ENCODE measurements at regions not wholly inside any gene's neighbourhood (a gene's known extent, or its start where the extent isn't known, plus 50 kb on each side); places are given as distances from the start of the nearest gene placed in this dataset.
A peak's percentile ranks its signal among the peaks of the same experiment; 100 is the strongest.

DNA sequence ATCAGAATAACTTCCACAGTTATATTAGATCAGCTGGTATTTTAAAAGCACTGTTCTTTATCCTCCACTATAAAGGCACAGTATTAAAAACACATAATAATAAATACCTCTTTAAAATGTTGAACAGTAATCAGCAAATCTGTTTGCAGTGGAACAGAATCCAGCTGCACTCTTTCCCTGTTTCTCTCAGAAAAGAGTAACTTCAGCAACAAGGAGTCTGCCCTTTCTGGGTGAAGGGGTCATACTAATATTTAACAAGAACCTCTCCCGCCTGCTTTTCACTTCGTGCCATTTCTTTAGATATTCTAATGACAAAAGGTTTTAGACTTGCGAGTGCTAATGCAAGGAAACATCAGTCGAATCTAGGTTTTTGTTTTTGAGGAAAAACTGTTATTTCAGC is 194.2 kb upstream of the FMN2 start:
- intact Hi-C loops (cut with micrococcal nuclease; ENCODE audit: unreplicated experiment) = loop anchor here (5.0 kb wide), 2 partner anchors 1645 to 1660 kb away; no protein-coding TSS in a partner anchor
- no peak for TF ChIP-seq EZH2phosphoT487 (IDR thresholded peaks at IDR 0.05; ENCODE audit: borderline replicate concordance, low read depth, low read length)
- TF ChIP-seq, protein P1, sequence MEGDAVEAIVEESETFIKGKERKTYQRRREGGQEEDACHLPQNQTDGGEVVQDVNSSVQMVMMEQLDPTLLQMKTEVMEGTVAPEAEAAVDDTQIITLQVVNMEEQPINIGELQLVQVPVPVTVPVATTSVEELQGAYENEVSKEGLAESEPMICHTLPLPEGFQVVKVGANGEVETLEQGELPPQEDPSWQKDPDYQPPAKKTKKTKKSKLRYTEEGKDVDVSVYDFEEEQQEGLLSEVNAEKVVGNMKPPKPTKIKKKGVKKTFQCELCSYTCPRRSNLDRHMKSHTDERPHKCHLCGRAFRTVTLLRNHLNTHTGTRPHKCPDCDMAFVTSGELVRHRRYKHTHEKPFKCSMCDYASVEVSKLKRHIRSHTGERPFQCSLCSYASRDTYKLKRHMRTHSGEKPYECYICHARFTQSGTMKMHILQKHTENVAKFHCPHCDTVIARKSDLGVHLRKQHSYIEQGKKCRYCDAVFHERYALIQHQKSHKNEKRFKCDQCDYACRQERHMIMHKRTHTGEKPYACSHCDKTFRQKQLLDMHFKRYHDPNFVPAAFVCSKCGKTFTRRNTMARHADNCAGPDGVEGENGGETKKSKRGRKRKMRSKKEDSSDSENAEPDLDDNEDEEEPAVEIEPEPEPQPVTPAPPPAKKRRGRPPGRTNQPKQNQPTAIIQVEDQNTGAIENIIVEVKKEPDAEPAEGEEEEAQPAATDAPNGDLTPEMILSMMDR (conservative IDR thresholded peaks at IDR 0.05; ENCODE audit: low read length) = no peak
- ChIA-PET POLR2A (interaction anchor here (0.6 kb wide), 1 partner anchor 432 kb away, joined by 3 read pairs; no protein-coding TSS in a partner anchor), CTCF (ENCODE audit: unreplicated experiment) (interaction anchor here (0.7 kb wide), 1 partner anchor 98 kb away, joined by 3 read pairs; no protein-coding TSS in a partner anchor)
- Histone ChIP-seq H3K9me2 (ENCODE audit: insufficient read depth, low read length) (no peaks in the 10 kb centered on the region), H3K36me3 (ENCODE audit: insufficient read depth, low read length) (no peaks in the 10 kb centered on the region), H3K79me2 (ENCODE audit: insufficient read depth, low read depth, low read length) (no peaks in the 10 kb centered on the region), H3K4me2 (ENCODE audit: low read length) (no peak overlapping the region), H3K27ac (ENCODE audit: low read depth, low read length, poor library complexity, severe bottlenecking) (no peak overlapping the region), H3K4me3 (ENCODE audit: low read depth, low read length, poor library complexity, severe bottlenecking) (no peak overlapping the region), H3K4me1 (ENCODE audit: insufficient read depth, low read length, poor library complexity, severe bottlenecking) (no peaks in the 10 kb centered on the region), H2AFZ (ENCODE audit: low read length) (peak overlapping the region; percentile 60; the same call in 1 of the 2 replicates), H4K20me1 (ENCODE audit: insufficient read depth, low read length) (no peaks in the 10 kb centered on the region), H3K9me3 (ENCODE audit: low read length) (no peaks in the 10 kb centered on the region)
- BruUV-seq (replicated peaks) = no TSS peak
- no peak for DNase-seq (ENCODE audit: low spot score)

- H4K20me1 ChIP-seq (ENCODE audit: insufficient read depth, low read length) = no peaks in the 10 kb centered on the region
- no TSS peak for BruUV-seq (replicated peaks)
- no peak for TF ChIP-seq EZH2phosphoT487 (IDR thresholded peaks at IDR 0.05; ENCODE audit: borderline replicate concordance, low read depth, low read length)
- TF ChIP-seq, protein P1 (conservative IDR thresholded peaks at IDR 0.05; ENCODE audit: low read length) = peak; percentile 95
- no peak overlapping the region for H3K27ac ChIP-seq (ENCODE audit: low read depth, low read length, poor library complexity, severe bottlenecking)
- H3K4me2 ChIP-seq (ENCODE audit: low read length) = no peak overlapping the region
- H3K4me3 ChIP-seq (ENCODE audit: low read depth, low read length, poor library complexity, severe bottlenecking) = no peak overlapping the region
- H2AFZ ChIP-seq (ENCODE audit: low read length) = peak overlapping the region; percentile 60
- no peaks in the 10 kb centered on the region for H3K4me1 ChIP-seq (ENCODE audit: insufficient read depth, low read length, poor library complexity, severe bottlenecking)
- intact Hi-C loops (cut with micrococcal nuclease; ENCODE audit: unreplicated experiment) = loop anchor here (1.0 to 5.0 kb wide), 3 partner anchors 493 to 1661 kb away; no protein-coding TSS in a partner anchor
- ChIA-PET POLR2A (interaction anchor here (0.6 kb wide), 1 partner anchor 433 kb away, joined by 3 read pairs; no protein-coding TSS in a partner anchor), CTCF (ENCODE audit: unreplicated experiment) (interaction anchor here (0.7 kb wide), 1 partner anchor 98 kb away, joined by 3 read pairs; no protein-coding TSS in a partner anchor)
- H3K9me3 ChIP-seq (ENCODE audit: low read length) = no peaks in the 10 kb centered on the region
- peak; percentile 72 for DNase-seq (ENCODE audit: low spot score)
- no peaks in the 10 kb centered on the region for H3K79me2 ChIP-seq (ENCODE audit: insufficient read depth, low read depth, low read length)
- H3K9me2 ChIP-seq (ENCODE audit: insufficient read depth, low read length) = no peaks in the 10 kb centered on the region
- H3K36me3 ChIP-seq (ENCODE audit: insufficient read depth, low read length) = no peaks in the 10 kb centered on the region
These were observed 193.5 kb upstream of the FMN2 start for GRCh38 chr1:239898062-239898730.

GRCh38 chr1:239899747-239900146 is 191.9 kb upstream of the FMN2 start:
- Histone ChIP-seq H3K4me2 (ENCODE audit: low read length) (no peak overlapping the region), H2AFZ (ENCODE audit: low read length) (no peak overlapping the region), H3K4me1 (ENCODE audit: insufficient read depth, low read length, poor library complexity, severe bottlenecking) (no peaks in the 10 kb centered on the region), H3K9me3 (ENCODE audit: low read length) (no peaks in the 10 kb centered on the region), H3K9me2 (ENCODE audit: insufficient read depth, low read length) (no peaks in the 10 kb centered on the region), H3K36me3 (ENCODE audit: insufficient read depth, low read length) (no peaks in the 10 kb centered on the region), H3K4me3 (ENCODE audit: low read depth, low read length, poor library complexity, severe bottlenecking) (no peak overlapping the region), H3K79me2 (ENCODE audit: insufficient read depth, low read depth, low read length) (no peaks in the 10 kb centered on the region), H4K20me1 (ENCODE audit: insufficient read depth, low read length) (no peaks in the 10 kb centered on the region), H3K27ac (ENCODE audit: low read depth, low read length, poor library complexity, severe bottlenecking) (no peak overlapping the region)
- TF ChIP-seq EZH2phosphoT487 (IDR thresholded peaks at IDR 0.05; ENCODE audit: borderline replicate concordance, low read depth, low read length) = no peak
- TF ChIP-seq, protein P1 (conservative IDR thresholded peaks at IDR 0.05; ENCODE audit: low read length) = no peak
- no TSS peak for BruUV-seq (replicated peaks)
- DNase-seq (ENCODE audit: low spot score) = no peak
- CTCF ChIA-PET (ENCODE audit: unreplicated experiment) = interaction anchor here (0.5 kb wide), 1 partner anchor 280 kb away, joined by 5 read pairs; no protein-coding TSS in a partner anchor
- POLR2A ChIA-PET = no interaction called here
- intact Hi-C loops (cut with micrococcal nuclease; ENCODE audit: unreplicated experiment) = loop anchor here (5.0 kb wide), 2 partner anchors 1647 to 1662 kb away; no protein-coding TSS in a partner anchor

Data from OCI-LY7 (cell line).